ENCODE measurements at regions not wholly inside any gene's neighbourhood (a gene's known extent, or its start where the extent isn't known, plus 50 kb on each side); places are given as distances from the start of the nearest gene placed in this dataset.

DNA sequence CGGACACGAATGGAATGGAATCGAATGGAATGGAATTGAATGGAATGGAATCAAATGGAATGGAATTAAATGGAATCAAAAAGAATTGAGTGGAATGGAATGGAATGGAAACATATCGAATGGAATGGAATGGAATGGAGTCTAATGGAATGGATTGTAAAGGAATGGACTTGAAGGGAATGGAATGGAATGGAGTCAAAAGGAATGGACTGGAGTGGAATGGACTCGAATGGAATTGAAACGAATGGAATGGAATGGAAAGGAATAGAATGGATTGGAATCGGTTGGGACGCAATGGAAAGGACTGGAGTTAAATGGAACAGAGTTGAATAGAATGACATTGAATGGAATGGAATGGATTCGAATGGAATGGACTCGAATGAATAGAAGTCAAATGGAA is 486.9 kb upstream of the WSB1 start:
- H3K4me3 ChIP-seq, result no peak overlapping the region
- peaks cover 0 to 85% (median 31%) of the 10 kb centered on the region in 12 donors for H3K9me3 ChIP-seq
- intact Hi-C loops (cut with DNase I), result loop anchor here in 1 of 10 donors (10.0 kb wide), 1 partner anchor 142 kb away; no protein-coding TSS in a partner anchor
- H3K27me3 ChIP-seq, result no peaks in the 10 kb centered on the region
- no peak overlapping the region for H3K27ac ChIP-seq
- DNase-seq, result no peak
- ATAC-seq, result no peak
- no peaks in the 10 kb centered on the region for H3K36me3 ChIP-seq
- H3K4me1 ChIP-seq, result no peaks in the 10 kb centered on the region
- TF ChIP-seq POLR2A (IDR thresholded peaks at IDR 0.05) (no peak), CTCF (IDR thresholded peaks at IDR 0.05) (no peak)
- 70 to 79% (median 76%) methylated on average over 10 of the region's 10 CpGs for WGBS, 4 donors

DNA sequence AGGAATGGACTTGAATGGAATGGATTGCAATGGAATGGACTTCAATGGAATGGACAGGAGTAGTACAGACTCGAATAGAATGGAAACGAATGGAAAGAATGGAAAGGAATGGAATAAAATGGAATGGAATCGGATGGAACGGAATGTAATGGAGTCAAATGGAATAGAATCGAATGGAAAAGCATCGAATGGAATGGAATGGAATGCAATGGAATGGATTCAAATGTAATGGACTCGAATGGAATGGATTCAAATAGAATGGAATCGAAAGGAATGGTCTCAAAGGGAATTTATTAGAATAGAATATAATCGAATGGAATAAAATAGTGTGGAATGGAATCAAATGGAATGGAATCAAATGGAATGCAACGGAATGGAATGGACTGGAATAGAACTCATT is 484.9 kb upstream of the WSB1 start:
- H3K4me1 ChIP-seq, result no peaks in the 10 kb centered on the region
- H3K27me3 ChIP-seq, result no peaks in the 10 kb centered on the region
- no peak overlapping the region for H3K27ac ChIP-seq
- H3K9me3 ChIP-seq, result peaks cover 0 to 81% (median 31%) of the 10 kb centered on the region in 12 donors
- 67 to 78% (median 71%) methylated on average over 10 of the region's 10 CpGs for WGBS, 4 donors
- H3K36me3 ChIP-seq, result no peaks in the 10 kb centered on the region
- no peak for TF ChIP-seq CTCF (IDR thresholded peaks at IDR 0.05)
- TF ChIP-seq POLR2A (IDR thresholded peaks at IDR 0.05), result no peak
- no peak overlapping the region for H3K4me3 ChIP-seq
- ATAC-seq, result no peak
- DNase-seq, result no peak
- intact Hi-C loops (cut with DNase I), result loop anchor here in 1 of 10 donors (10.0 kb wide), 1 partner anchor 144 kb away; no protein-coding TSS in a partner anchor

DNA sequence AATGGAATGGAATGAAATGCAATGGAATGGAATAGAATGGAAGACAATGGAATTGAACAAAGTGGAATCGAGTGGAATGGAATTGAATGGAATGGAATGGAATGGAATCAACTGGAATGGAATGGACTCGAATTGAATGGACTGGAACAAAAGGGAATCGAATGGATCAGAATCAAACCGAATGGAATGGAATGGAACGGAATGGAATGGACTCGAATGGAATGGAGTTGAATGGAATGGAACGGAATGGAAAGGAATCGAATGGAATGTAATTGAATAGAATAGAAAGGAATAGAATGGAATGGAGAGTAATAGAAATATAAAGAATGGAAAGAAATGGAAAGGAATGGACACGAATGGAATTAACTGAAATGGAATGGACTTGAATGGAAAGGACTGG is 475.2 kb upstream of the WSB1 start:
- H3K4me3 ChIP-seq, result no peak overlapping the region
- TF ChIP-seq POLR2A (IDR thresholded peaks at IDR 0.05), result no peak
- TF ChIP-seq CTCF (IDR thresholded peaks at IDR 0.05), result no peak
- H3K9me3 ChIP-seq, result peaks cover 0 to 97% (median 45%) of the 10 kb centered on the region in 12 donors
- intact Hi-C loops (cut with DNase I), result no loop called here
- H3K36me3 ChIP-seq, result no peaks in the 10 kb centered on the region
- 71 to 75% (median 74%) methylated on average over 9 of the region's 9 CpGs for WGBS, 4 donors
- no peaks in the 10 kb centered on the region for H3K27me3 ChIP-seq
- DNase-seq (no peak), ATAC-seq (no peak)
- H3K4me1 ChIP-seq, result no peaks in the 10 kb centered on the region
- H3K27ac ChIP-seq, result no peak overlapping the region

All from heart left ventricle (tissue), 16 donors.